Stimulated activated CD4-positive, alpha-beta T cell treated with anti-CD3 and anti-CD28 coated beads, Interleukin-4, amount 100 ng/mL, for 1 hour (primary cell): ENCODE measurements at regions not wholly inside any gene's neighbourhood (a gene's known extent, or its start where the extent isn't known, plus 50 kb on each side); places are given as distances from the start of the nearest gene placed in this dataset.

Source experiments
- DNase-seq: peaks from one replicate; pipeline ENCODE4 v3.0.0-alpha.2; 2020

DNA sequence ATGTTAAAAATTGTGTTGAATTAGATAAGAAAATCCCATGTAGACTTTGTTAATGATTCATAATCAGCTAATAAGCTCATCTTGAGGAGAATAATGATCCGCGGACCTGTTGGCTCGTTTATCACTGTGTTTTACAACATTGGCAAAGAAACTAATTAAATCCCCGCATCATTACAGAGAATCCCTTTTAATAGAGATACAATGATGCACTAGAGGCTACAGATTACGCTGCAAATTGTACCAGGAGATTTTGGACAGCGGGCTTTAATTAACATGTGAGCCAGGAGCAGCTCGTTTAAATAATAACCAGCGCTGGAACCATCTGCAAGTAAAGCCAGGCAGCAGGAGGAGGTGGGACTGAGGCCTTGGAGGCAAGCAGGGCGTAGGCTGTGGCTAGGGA, 280.3 kb upstream of the POU3F1 start:
- no peak for DNase-seq

- no peak for DNase-seq
Observed at GRCh38 chr1:38326135-38326534, 279.5 kb upstream of the POU3F1 start.

- no peak for DNase-seq
Observed at GRCh38 chr1:38312753-38313152, 266.2 kb upstream of the POU3F1 start.

DNA sequence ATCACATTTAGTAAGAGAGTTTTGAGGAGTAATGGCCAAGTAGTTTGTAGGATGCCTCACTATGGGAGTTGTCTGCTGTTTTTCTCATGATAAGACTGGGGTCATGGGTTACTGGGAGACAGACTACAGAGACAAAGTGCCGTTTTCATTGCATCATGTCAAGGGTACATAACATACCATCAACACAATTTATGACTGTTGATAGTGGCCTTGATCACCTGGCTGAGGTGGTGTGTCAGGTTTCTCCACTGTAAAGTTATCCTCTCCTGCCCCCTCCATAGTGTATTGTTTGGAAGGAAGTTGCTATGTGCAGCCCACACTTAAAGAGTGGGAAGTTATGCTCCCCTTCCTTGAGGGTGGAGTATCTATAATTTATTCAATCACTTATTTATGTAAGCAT, 263.5 kb upstream of the POU3F1 start:
- DNase-seq = no peak

GRCh38 chr1:38308780-38309179, 262.2 kb upstream of the POU3F1 start:
- DNase-seq = no peak

DNA sequence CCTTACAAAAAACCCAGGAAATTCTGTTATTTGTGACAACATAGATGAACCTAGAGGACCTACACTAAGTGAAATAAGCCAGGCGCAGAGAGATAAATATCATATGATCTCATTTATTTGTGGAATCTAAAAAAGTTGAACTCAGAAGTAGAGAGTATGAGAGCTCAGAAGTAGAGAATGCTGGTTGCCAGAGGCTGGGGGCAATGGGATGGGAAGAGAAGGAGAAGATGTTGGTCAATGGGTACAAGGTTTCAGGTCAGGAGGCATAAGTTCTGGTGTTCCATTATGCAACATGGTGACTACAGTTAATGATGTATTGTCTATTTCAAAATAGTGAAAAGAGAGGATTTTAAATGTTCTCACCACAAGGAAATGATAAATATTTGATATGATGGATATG, 259.1 kb upstream of the POU3F1 start:
- no peak for DNase-seq

- DNase-seq = no peak
Observed at GRCh38 chr1:38303843-38304242, 257.2 kb upstream of the POU3F1 start.

GRCh38 chr1:38301040-38301439, 254.4 kb upstream of the POU3F1 start:
- no peak for DNase-seq

- DNase-seq = no peak
Observed at GRCh38 chr1:38300616-38301015, 254.0 kb upstream of the POU3F1 start.

DNA sequence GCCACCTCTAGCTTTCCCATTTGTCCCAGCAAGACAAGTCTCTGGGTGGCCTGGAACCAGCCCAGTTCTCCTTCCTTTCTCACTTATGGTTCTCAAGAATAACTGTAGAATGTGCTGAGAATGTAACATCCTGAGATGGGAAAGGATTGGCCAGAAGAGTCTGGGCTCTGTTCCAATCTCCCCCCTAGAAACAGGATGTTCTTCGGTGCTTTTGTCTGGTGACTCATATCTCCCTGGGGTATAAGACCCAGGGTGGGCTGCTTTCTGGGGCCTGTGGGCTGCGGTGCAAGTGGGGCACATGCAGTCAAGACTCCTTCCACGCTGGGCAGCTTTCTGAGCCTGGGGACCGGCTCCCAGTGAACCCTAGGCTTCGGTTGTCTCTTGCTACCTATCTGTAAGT, 251.2 kb upstream of the POU3F1 start:
- DNase-seq = no peak

GRCh38 chr1:38297246-38297645, 250.7 kb upstream of the POU3F1 start:
- DNase-seq = no peak

DNA sequence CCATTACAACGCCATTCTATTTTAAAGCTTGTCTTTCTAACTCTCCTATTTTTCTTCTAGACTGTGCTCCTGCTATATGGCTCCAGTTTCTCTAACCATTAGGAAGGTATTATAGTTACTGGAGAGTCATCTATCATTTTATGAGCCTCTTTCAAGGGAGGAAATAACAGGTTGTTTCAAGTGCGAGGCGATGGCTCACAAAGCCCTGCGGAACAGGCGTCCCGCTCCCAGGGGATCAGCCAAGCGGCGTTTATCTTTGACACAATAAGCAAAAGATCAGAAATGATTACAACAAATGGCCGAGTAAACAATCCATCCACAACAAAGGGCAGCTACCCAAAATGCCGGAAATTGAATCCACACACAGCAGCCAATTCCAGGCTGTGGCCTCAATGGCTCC, 249.5 kb upstream of the POU3F1 start:
- DNase-seq = no peak

- no peak for DNase-seq
Observed at GRCh38 chr1:38293567-38293966, 247.0 kb upstream of the POU3F1 start.

- DNase-seq = no peak
Observed at GRCh38 chr1:38292969-38293368, 246.4 kb upstream of the POU3F1 start.

DNA sequence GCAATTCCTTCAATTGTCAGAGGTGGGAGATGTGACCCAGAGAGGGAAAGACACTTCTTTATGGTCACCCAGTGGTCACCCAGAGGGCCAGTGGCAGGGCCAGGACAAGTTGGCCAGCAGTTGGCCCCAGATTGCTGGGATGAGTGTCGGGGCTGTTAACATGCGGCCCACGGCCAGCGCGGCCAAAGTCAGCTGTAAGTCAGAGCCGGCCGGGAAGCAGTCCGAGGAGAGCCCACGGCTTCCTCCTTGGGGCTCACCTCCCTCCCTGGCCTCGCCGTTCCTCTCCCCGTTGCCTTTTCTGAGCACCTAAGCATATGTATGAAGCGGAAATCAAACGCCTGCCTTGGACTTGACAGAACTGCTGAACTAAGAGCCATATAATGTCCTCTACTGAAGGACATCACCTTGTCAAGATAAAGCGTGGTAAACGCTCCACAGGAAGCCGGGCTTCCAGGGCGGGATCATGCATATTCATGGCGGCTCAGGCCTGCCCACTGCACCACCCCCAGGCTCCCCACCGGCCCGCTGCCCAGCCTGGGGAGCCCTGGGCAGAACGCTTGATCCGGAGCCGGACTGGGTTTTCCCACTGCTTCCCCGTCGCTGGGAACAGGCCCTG, 245.4 kb upstream of the POU3F1 start:
- no peak for DNase-seq

DNA sequence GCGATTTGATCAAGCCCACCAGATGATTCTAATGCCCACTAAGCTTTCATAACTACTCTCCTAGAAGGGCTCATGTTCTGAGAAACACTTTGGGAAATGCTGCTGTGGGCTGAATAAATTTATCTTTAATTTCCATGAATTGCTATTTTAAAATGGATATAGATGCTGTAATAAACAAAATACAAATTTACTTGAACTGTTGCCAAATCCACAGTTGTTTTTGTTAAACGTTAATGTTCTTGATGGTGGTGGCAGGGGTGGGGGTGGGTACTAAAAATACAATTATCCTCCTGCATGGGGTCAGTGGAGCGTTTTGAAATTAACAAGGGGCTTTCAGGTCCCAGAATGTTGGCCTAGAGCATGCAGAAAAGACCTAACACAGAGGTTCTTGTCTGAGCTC, 244.7 kb upstream of the POU3F1 start:
- DNase-seq = no peak

- no peak for DNase-seq
Observed at GRCh38 chr1:38289034-38289433, 242.4 kb upstream of the POU3F1 start.

DNA sequence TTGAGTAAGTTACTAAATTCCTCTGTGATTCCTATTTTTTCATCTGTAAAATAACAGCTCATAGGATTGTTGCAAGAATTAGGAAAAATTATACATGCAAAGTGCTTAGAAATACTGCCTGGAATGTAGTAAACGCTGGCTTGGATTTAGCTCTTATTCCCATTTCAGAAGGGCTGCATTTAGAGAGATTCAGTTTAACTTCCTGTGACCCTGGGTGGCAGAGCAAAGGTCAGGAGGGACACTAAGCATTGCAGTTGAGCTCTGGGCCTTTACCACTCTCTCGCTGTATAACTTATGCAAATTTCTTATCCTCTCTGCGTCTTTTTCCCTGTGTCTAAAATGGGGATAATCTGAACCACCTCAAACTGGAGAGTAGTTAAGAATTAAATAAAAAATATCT, 241.0 kb upstream of the POU3F1 start:
- DNase-seq = no peak

GRCh38 chr1:38287036-38287435, 240.4 kb upstream of the POU3F1 start:
- DNase-seq = no peak

DNA sequence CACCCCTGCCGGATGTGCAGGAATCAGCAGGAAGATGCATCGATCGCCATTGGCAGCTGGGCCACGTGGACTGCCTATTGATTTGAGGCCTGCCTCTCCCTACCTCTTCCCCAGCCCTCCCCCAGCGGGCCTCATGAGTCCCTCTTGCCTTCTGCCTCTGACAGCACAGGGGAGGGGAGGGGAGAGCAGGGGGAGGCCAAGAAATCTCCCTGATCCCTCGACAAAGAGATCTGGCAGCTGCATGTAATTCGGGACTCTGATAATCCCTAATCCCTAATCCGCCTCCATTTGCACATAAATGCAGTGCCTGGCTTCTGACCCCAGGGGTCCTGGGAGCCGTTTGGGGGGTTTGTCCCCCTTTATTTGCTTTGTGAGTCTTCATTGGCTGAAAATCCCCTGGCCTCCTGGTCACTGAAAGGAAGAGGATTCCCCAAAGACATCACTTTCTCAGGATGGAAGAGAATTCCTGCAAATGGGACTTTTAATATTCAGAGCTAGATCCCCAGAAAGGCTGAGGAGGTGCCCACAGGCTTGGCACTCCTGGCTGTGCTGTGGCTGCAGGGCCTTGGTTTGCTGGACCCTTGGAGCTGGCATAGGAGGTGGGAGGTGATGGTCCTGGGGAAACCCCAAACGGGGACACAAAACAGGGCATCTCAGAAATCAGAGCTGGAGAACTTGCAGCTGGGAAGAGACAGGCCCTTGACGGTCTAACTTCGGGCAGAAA, 239.4 kb upstream of the POU3F1 start:
- no peak for DNase-seq

DNA sequence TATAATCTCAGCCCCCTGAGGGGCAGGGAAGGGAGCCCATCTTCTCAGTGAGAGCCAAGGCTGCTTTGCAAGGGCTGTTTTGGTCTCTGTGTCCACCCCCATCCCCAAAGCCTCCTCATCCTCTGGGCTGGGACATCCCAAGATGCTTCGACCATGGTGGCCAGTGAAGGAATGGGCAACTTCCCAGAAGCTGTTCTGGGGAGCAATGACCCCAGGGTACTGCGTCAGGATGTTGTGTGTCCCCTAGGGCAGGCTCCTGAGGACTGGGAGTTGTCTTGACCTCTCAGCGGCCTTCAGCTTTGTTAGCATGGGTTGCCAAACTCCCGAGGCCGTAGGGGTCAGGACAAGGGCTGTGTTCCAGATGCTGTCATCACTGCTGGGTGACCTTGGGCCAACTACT, 238.4 kb upstream of the POU3F1 start:
- DNase-seq = no peak

GRCh38 chr1:38283696-38284470, 237.3 kb upstream of the POU3F1 start:
- DNase-seq = no peak

DNA sequence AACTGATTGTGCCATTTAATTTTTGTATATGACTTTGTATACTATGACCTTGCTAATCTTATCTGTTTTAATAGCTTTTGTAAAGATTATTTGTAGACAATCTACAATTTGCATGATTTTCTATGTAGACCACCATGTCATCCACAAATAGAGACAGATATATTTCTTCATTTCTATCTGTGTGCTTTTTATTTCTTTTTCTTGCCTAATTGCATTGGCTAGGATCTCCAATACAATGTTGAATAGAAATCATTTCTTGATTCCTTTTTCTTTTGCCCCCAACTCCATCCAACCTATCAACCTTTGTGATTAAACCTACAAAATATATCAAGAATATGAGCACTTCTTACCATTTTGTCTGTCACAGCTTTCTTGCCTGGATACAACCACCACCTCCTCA, 232.6 kb upstream of the POU3F1 start:
- DNase-seq = no peak

- no peak for DNase-seq
Observed at GRCh38 chr1:38277646-38278045, 231.1 kb upstream of the POU3F1 start.
